Right renal pelvis (tissue), 4 donors: ENCODE measurements at regions not wholly inside any gene's neighbourhood (a gene's known extent, or its start where the extent isn't known, plus 50 kb on each side); places are given as distances from the start of the nearest gene placed in this dataset.

ENCODE experiments used
- DNase-seq, 4 donors: peaks; one replicate each; pipeline ENCODE4 v3.0.0-alpha.2; 2013; ENCODE audit warnings: low read depth in 4 of 4, low spot score in 3 of 4, missing footprints in 1 of 4

DNA sequence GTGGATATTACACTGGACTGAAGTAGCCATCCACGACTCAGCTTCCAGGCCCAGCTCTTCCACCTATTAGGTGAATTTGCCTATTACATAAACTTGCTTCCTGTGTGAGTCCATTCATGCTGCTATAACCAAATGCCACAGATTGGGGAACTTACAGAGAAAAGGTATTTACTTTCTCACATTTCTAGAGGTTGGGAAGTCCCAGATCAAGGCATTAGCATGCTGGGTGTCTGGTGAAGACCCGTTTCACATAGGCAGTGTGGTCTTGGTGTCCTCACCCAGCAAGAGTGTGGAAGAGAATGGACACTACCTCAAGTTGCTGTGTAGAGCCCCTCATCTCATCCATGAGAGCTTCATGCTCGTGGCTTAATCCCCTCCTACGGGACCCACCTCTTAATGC, 282.6 kb downstream of the IRX1 start:
- DNase-seq: no peak

DNA sequence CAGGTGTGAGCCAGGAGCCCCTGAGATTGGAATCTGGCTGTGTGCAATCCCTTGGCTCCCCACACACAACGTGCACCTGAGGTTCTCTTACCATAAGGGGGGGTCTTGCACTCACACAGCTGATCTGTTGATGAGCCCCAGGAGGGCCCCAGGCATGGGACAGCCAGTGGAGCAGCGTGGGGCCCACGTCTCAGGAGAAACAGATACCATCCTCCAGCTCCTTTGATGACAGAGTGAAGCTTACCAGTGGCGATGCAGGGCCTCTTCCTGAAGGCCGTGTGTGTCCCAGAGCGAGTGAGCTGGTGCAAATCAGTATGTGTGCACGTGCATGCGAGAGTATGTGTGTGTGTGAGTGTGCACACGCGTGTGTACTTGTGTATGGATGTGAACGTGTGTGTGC, 287.4 kb downstream of the IRX1 start:
- DNase-seq: no peak

DNA sequence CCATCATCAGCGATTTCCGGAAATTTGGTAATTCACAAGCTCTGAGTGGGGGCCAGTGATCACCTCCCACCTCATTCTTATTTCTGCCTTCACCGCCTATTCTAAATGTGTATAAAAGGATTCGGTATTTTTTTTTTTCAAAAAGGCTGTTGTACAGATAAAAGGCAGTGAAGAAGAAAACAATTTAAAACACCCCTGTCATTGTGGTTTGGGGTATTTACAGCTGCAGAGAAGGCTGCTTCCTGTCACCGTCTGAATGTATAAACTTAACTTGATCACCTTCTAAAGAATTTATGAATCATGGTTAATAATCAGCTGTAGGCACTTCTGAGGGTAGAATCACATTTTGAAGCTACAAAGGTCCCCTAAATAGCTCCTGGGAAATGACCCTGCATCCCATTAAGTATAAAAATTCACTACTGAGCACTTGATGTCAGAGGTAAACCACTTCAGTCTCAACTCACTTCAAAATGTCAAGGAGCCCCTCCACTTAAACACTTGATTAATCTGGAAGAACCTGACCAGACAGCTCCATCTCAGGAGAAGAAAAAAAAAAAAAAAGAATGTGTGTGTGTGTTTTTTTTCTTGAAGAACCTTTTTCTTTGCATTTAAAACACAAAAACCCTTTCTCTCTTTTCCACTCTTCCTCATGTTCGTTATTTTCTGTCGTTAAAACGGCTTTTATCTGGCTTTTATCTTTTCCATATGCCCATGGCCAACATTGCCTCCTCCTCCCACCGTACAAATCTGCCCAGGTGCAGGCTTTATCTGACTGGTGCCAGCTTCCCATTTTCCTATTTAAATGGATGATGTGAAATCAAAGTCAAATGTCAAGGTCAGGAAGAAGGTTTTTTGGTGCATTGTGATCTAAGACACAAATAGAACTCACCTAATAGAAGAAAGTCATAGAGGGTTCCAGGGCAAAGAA, 291.2 kb downstream of the IRX1 start:
- no peak for DNase-seq

DNA sequence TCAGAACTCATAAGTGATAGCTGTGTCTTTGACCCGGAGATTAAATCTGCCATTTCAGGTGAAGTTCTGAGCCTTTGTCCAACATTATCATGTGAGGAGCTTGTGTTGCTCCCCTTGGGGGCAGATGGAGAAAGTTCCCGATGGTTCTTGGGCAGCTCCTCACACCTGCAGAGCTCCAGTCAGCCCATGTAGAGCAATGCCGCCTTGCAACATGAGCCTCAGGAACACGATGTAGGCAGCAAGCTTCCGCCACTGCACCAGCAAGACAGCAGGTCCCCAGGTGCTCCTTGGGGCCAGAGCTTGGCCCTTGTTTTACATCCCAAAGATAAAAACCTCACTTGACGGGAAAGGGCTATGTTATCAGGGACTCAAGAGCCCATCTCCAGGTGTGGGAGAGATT, 292.7 kb downstream of the IRX1 start:
- no peak for DNase-seq

DNA sequence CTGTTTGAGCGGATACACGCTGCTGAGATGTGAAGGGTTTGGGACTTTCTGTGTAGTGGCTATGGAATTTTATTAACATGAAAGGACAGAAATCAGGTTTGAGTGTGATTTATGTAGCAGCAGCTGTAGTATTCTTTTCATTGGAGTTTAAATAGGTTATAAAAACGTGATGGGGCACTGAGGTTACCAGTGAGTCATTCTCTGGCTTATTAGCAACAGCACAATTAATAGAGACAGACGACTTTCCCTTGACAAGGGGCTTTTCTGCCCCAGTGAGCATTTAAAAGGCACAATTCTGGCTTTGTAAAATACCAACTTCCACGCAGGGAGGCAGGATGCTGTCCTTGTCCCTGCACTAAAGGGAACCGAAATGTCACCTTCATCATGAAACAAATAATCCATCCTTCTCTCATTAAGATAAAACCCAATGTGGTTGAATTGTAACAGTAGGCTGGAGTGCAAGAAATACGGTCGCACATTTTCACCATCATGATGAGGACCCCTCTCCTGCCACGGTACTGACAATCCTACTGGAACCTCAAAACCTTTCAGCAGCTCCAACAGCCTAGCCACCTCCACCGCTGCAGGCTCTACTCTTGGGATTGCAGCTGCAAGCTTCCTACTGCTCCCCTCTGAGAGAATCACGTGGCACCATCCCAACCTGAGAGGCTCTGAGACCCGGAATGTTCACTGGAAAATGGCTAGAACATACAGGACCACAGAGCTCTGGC, 293.9 kb downstream of the IRX1 start:
- no peak for DNase-seq

DNA sequence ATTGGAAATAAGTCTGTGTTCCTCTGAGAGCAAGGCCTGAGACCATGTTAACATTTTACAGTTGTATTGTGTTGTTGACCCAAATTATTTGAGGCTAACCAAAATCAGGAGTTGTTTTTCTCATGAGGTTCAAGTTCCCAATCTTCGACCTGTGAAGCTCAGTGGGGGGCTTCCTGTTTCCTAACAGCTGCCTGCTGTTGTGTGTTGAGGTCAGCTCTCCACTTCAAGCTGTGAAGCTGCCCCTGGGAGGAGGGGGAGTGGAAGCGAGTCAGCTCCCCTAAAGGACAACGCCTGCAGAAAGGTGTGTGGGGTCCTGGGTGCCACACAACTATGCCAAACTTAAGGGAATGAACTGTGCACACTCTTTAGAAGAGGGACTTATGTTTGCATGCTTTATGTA, 295.5 kb downstream of the IRX1 start:
- DNase-seq: no peak

DNA sequence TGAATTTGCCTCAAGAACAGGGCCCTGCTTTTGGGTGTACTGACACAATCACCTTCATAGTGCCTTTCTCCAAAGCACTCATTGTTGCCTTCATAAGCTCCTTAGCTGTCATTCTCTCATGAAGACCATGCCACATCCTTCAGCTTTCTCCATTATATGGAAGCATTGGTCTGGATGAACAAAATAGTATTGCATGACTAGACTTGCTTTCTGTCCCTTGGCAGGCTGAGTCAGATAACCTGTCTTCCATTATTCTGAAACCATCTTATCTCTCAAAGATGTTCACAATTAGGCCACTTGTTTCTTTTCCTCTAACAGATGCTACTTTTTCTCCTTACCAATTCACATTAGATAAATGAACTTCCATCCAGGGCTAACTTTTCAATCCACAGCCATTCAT, 297.9 kb downstream of the IRX1 start:
- no peak for DNase-seq

DNA sequence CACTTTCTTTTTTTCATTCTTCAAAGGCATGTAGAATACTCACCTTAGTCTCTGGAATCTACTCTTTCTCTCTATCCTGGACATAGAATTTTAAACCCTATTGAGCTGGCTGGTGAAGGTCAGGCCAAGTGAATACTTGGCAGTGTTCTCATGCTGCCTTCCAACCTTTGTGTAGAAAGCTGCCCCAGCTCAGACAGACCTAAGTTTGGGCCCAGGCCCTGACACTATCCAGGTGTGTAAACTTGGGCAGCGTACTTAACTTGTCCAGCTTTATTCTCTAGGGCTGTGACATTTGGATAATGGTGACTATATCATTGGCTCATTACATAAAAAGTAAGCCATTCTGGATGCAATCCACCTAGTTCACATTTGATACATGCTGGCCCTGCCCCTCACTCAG, 298.3 kb downstream of the IRX1 start:
- DNase-seq: no peak

DNA sequence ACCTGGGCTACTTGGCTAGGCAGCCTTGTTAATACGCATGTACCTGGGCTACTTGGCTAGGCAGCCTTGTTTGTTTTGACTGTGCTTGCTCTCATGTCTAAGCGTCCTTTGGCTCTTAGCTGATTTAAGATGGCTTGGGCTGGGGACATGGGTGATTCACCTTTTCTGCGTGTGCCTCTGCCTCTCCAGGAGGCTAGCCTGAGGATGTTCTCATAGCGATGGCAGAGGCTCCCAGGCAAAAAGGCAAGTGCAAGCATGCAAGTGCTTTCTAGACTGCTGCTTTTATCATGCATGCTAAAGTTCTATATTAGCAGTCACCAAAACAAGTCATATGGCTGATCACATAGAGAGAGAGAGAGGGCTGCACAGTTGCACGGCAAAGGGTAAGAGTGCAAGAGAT, 300.5 kb downstream of the IRX1 start:
- no peak for DNase-seq

DNA sequence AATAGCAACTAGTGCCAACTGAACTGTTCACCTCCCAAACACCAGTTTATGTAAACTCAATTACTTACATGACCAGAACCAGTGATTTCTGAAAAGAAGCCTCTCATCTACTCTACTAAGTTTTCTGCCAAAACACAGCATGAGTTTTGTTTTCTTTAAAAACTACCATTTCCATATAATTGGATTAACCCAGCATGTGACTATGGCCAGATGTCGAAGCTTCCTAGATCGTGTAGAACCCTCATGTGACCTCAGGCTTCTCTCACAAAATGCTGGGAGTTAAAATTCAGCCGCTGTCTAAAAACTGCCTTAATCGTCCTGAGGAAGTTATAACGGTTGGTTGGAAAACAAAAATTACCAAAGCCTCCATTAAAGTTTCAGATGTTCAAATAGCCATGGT, 303.5 kb downstream of the IRX1 start:
- no peak for DNase-seq

DNA sequence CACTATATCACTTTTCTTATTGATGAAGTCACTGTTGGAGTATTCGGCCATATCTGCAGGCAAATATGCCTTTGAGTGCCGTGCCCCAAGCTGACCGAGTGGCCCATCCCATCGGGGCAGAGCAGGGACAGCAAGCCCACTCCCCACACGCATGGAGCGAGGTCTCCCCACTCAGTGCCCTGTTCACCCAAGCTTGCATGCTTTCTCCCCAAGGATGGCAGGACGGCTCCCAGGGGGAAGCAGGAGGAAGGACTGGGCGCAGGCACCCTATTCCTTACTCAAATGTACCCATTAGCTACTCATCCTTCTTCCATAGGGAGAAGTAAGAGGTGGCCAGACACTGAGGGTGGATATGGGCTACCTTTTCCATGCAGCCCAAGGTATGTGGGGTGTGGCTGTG, 309.0 kb downstream of the IRX1 start:
- DNase-seq: no peak

DNA sequence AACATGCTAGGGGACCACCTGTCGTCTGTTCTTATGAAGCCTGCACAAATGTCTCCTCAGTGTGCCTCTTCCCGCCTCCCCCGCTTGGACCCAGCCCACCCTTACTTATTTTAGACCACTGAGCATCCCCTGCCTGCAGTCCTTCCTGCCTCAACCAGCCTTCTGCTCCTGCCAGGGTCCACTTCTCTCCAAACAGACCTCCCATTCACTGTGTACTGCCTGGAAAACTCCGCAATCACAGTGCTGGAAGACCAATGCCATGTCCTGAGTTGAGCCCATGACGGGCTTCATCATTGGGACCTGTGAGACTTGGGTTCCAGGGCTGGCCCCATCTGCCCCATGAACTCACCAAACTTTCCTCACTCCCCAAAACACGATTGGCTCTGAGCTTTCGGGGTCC, 309.4 kb downstream of the IRX1 start:
- DNase-seq: no peak

DNA sequence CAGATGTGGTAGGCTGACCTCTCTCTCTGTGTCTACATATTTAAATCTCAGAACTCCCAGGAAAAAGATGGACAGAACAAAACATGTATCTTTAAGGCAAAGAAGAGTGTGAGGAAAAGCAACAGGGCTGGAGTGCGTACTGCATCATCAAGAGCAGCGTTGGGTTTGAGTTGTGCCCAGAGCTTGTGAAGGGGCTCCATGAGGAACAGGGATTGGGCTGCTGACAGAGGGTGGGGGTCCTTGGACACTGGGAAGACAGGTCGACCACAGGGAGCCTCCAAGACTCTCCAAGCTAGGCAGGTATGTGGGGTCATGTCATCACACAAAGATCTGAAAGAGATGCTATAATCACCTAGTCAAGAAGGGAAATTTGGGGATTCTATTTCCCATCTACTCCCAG, 309.9 kb downstream of the IRX1 start:
- no peak for DNase-seq

DNA sequence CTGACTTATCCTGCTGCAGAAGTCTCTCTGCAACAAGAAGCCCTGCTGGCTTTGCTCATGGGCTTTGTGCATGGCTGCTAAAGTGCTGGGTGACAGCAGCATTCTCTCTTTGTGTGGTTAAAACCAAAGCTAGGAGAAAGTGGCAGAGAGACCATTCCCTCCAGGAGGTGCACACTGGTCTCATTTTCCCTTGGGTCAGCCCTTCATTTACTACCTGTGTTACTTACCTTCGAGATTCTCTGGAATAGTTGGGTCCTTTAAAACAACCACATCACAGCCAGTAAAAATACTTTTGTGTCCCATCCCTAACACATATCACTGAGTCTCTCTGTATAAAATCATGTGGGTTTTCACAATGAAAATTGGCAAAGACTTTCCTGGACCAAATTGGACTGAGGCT, 315.5 kb downstream of the IRX1 start:
- DNase-seq: no peak

DNA sequence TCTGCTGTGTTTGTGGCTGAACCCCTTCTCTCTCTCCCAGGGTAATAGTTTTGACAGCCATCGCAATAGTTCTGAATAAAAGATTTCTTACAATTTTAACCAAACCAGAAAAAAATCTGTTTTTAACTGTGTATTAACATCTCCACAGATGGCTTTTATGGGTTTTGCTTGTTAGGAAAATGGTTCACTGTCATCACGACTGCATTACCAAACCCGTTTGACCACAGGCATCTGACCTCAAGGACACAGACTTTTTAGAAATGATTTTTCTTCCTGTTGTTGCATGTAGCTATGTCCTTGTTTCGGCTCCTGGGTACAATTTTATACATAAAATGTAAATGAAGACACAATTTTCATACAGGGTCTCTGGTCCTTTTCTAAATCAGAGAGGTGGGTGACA, 316.1 kb downstream of the IRX1 start:
- DNase-seq: no peak

DNA sequence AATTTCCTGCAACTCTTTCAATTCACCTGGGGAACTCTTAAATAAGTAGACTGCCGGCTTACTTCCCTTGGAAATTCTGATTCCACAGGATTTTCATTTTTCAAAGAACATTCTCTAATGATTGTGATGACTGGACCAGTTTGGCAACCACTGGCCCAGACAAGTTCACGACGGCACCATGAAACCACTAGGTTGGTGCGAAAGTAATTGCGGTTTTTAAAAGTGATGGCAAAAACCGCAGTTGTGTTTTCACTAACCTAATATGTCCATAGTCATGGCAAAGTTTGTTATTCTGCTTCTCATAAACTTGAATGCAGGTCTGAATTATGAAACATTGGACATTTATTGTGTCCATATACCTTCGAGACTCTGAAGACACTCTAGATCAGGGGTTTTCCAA, 317.2 kb downstream of the IRX1 start:
- no peak for DNase-seq

DNA sequence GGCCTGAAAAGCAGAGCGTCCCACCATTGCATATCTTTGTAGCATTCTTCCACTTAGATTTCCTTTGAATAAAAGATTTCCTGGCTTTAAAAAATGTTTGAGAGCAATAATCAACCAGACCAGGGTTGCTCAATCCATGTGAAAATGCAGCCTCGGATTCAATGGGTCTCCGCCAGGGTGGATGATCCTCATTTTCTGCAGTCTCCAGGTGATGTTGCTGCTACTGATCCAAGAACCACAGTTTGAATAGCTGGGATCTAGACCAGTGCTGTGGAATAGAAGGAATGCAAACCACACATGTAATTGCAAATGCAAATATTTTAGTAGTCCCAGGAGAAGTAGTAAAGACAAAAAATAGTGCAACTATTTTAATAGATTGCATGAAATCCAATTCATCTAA, 317.6 kb downstream of the IRX1 start:
- DNase-seq: no peak

DNA sequence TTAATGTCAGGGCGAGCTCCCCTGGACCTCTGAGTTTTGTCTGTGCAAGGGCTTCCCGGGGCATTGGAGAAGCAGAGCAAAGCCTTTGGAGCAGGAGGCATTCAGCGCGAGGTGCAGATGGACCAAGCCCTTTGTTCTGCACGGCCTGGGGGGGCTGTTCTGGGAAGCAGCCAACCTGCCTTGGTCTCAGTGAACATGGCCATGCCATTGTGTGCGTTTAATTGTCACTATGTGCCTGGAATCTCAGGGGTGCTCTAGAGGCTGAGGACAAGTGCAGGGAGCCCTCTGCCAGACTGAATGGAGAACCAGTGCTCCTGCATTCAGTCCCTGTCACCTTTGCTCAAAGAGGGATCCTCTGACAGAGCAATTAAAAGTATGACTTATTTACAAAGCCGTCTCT, 329.4 kb downstream of the IRX1 start:
- no peak for DNase-seq

DNA sequence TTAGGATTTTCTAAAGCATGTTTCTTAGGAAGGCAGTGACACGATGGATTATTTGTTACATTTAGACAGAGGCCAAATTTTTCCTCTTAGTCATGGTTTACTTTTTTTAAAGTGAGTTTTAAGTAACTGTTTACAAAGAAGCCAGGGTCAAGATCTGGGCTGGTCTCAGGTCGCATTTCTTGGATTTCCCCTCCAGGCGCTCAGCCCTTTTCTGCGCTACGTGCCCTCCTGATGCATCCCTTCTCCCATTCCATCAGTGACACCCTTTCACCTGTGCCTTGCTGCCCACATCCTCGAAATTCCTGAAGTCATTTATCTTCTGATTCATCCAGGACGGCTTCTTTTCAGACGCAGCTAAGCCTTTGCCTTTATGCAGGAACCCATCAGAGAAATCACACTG, 330.3 kb downstream of the IRX1 start:
- DNase-seq: no peak

DNA sequence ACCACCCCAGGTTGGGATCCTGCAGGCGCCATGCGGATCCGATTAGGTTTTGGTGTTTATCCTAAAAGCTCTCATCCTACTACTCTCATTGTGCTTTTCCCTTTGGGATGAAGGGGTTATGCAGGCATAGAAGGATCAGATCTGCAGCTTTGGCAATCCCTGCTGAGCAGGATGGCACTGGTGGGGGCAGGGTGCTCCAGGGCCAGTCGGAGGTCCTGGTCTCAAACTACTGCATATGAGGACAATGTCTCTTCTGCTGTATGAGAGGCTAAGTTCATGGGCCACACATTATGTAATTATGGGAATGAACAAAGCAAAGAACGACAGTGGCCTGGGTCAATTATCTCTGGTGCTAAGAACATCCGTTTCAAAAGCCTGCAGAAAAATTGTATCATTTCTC, 334.2 kb downstream of the IRX1 start:
- DNase-seq: no peak

DNA sequence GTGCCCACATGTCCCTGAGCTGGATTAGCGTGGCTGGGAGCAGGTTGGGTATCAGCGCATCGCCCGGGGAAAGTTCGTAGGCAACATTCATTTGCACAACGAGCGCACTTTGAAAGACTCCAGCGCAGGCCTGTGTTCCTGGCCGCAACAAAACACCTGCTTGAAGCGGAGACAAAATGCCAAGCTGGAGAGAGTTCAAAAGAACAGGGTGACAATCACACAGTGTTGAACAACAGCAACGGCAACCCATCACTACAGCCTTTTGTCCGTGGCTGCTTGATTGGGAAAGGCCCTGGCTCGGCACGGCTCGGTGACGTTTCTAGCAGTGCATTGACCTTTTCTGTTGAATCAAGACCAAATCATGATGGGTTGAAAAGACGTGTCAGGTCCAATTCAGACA, 336.3 kb downstream of the IRX1 start:
- DNase-seq: no peak

DNA sequence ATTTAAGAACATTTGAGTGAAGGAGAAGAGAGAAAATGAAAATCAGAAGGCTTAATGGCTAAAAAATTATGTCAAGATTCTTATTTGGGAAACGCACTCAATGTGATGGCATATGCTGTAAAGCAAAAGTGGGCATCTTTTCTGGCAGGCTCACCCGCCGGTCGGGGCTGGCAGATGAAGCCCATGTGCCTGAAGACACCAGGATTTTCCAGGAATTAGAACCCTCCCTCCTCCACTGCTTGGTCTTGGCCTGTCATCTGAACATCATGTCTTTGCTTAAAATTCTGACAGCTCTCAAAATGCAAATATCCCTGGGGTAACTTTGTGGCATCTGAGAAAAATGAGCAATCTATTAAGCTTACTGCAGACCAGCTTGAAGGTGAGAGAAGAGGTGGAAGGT, 337.9 kb downstream of the IRX1 start:
- DNase-seq: no peak
